Caco-2 (cell line): ENCODE measurements at regions not wholly inside any gene's neighbourhood (a gene's known extent, or its start where the extent isn't known, plus 50 kb on each side); places are given as distances from the start of the nearest gene placed in this dataset.

ENCODE experiments used
- BruUV-seq: library from RNA; stranded (reverse); fragments of 400-500 nt; replicated peaks from 2 replicates; lab custom pipeline; 2021; lab: Mats Ljungman, UMichigan
- CTCF ChIA-PET: fragments of 300-600 bp; sonication (Branson Sonifier 250); formaldehyde crosslinking; loops from one replicate; lab custom pipeline; 2022; ENCODE audit warnings: antibody characterized with exemption; lab: Charles Lee
- POLR2A ChIA-PET: fragments of 300-600 bp; sonication (Branson Sonifier 250); formaldehyde crosslinking; loops from one replicate; lab custom pipeline; 2022; ENCODE audit warnings: antibody characterized with exemption; lab: Charles Lee
- DNase-seq, 2 experiments: peaks; one replicate each; pipeline versions ENCODE4 v3.0.0 to v3.0.0-alpha.2; 2020 to 2022
- H3K27me3 ChIP-seq: replicated peaks from 2 replicates; pipeline ENCODE4 v1.6.0; 2011; ENCODE audit warnings: low read length; ENCODE audit not compliant: control insufficient read depth, insufficient read depth
- H3K36me3 ChIP-seq: 2 replicates; pipeline ENCODE4 v1.5.1; 2011; ENCODE audit warnings: low read length; ENCODE audit not compliant: control insufficient read depth, insufficient read depth
- H3K4me1 ChIP-seq: fragments of 250-450 bp; sonication (Bioruptor Pico); 2 replicates; pipeline ENCODE4 v1.5.1; 2020; ENCODE audit warnings: mild to moderate bottlenecking
- H3K4me3 ChIP-seq: 2 replicates; pipeline ENCODE4 v1.5.1; 2011; ENCODE audit warnings: low read depth, mild to moderate bottlenecking, control low read depth, low read length
- H3K9me3 ChIP-seq: fragments of 250-450 bp; sonication (Bioruptor Pico); 2 replicates; pipeline ENCODE4 v1.5.1; 2020; ENCODE audit warnings: mild to moderate bottlenecking, moderate library complexity
- H3K27ac Mint-ChIP-seq: one replicate; pipeline ENCODE4 v1.8.0; 2022; ENCODE audit warnings: mixed read lengths; ENCODE audit not compliant: unreplicated experiment
- H3K27me3 Mint-ChIP-seq: one replicate; pipeline ENCODE4 v1.8.0; 2022; ENCODE audit warnings: mixed read lengths; ENCODE audit not compliant: insufficient read depth, unreplicated experiment
- H3K36me3 Mint-ChIP-seq: one replicate; pipeline ENCODE4 v1.8.0; 2022; ENCODE audit warnings: mild to moderate bottlenecking, mixed read lengths; ENCODE audit not compliant: insufficient read depth, unreplicated experiment
- H3K4me1 Mint-ChIP-seq: one replicate; pipeline ENCODE4 v1.8.0; 2022; ENCODE audit warnings: low read depth, mixed read lengths; ENCODE audit not compliant: unreplicated experiment
- H3K4me3 Mint-ChIP-seq: one replicate; pipeline ENCODE4 v1.8.0; 2022; ENCODE audit warnings: mild to moderate bottlenecking, moderate library complexity, mixed read lengths; ENCODE audit not compliant: unreplicated experiment
- H3K9me3 Mint-ChIP-seq: one replicate; pipeline ENCODE4 v1.8.0; 2022; ENCODE audit warnings: mixed read lengths; ENCODE audit not compliant: unreplicated experiment
- CTCF ChIP-seq, 2 experiments: fragments of 200-600 bp in 1 of 2; IDR thresholded peaks; 1 replicate in 1 of 2; 2 replicates in 1 of 2; pipeline versions ENCODE4 v1.5.1 to v1.8.0; 2011 to 2022; ENCODE audit warnings: antibody characterized with exemption in 1 of 2, control low read depth in 1 of 2, inconsistent platforms in 1 of 2, low read depth in 1 of 2, low read length in 1 of 2, mild to moderate bottlenecking in 1 of 2, moderate library complexity in 1 of 2; ENCODE audit not compliant: insufficient read depth in 1 of 2, severe bottlenecking in 1 of 2, unreplicated experiment in 1 of 2
- intact Hi-C: fragments of 100-400 bp; cut with micrococcal nuclease; formaldehyde crosslinking; loops from one replicate; pipeline ENCODE4 v1.10.0; 2022; ENCODE audit not compliant: unreplicated experiment

GRCh38 chr11:104695065-104695463 lies 203.2 kb downstream of the CASP12 start:
- no peak for TF ChIP-seq CTCF (IDR thresholded peaks at IDR 0.05; ENCODE audit: insufficient read depth in 1 of 2, low read depth in 1 of 2, low read length in 1 of 2, severe bottlenecking in 1 of 2, unreplicated experiment in 1 of 2)
- Mint-ChIP-seq H3K36me3 (no peaks in the 10 kb centered on the region), H3K9me3 (peaks cover 13% of the 10 kb centered on the region), H3K27ac (peak overlapping the region; percentile 8), H3K4me1 (peaks cover 22% of the 10 kb centered on the region), H3K4me3 (no peak overlapping the region), H3K27me3 (no peaks in the 10 kb centered on the region)
- CTCF ChIA-PET: no interaction called here
- Histone ChIP-seq H3K9me3 (no peaks in the 10 kb centered on the region), H3K4me3 (no peak overlapping the region), H3K4me1 (peaks cover 18% of the 10 kb centered on the region), H3K36me3 (no peaks in the 10 kb centered on the region), H3K27me3 (no peaks in the 10 kb centered on the region)
- intact Hi-C loops: loop anchor here (1.0 kb wide), 1 partner anchor 26 kb away; no protein-coding TSS in a partner anchor
- no TSS peak for BruUV-seq
- DNase-seq: no peak
- POLR2A ChIA-PET: no interaction called here

GRCh38 chr11:104694259-104695064 lies 203.8 kb downstream of the CASP12 start:
- peaks cover 16% of the 10 kb centered on the region for H3K4me1 ChIP-seq
- Mint-ChIP-seq H3K4me1 (peaks cover 22% of the 10 kb centered on the region), H3K27me3 (no peaks in the 10 kb centered on the region), H3K36me3 (no peaks in the 10 kb centered on the region), H3K27ac (peak overlapping the region; percentile 8), H3K9me3 (peaks cover 13% of the 10 kb centered on the region), H3K4me3 (no peak overlapping the region)
- intact Hi-C loops: loop anchor here (1.0 kb wide), 1 partner anchor 25 kb away; no protein-coding TSS in a partner anchor
- DNase-seq: peak in 1 of 2 experiments; percentile 12
- no peaks in the 10 kb centered on the region for H3K27me3 ChIP-seq
- no peaks in the 10 kb centered on the region for H3K36me3 ChIP-seq
- no TSS peak for BruUV-seq
- H3K4me3 ChIP-seq: no peak overlapping the region
- no peak for TF ChIP-seq CTCF (IDR thresholded peaks at IDR 0.05; ENCODE audit: insufficient read depth in 1 of 2, low read depth in 1 of 2, low read length in 1 of 2, severe bottlenecking in 1 of 2, unreplicated experiment in 1 of 2)
- ChIA-PET CTCF (no interaction called here), POLR2A (no interaction called here)
- no peaks in the 10 kb centered on the region for H3K9me3 ChIP-seq

- Histone ChIP-seq H3K4me1 (peaks cover 16% of the 10 kb centered on the region), H3K4me3 (no peak overlapping the region), H3K36me3 (no peaks in the 10 kb centered on the region), H3K27me3 (no peaks in the 10 kb centered on the region), H3K9me3 (no peaks in the 10 kb centered on the region)
- Mint-ChIP-seq H3K4me3 (no peak overlapping the region), H3K36me3 (no peaks in the 10 kb centered on the region), H3K27ac (no peak overlapping the region), H3K4me1 (peaks cover 22% of the 10 kb centered on the region), H3K9me3 (peaks cover 13% of the 10 kb centered on the region), H3K27me3 (no peaks in the 10 kb centered on the region)
- intact Hi-C loops: no loop called here
- CTCF ChIA-PET: no interaction called here
- BruUV-seq: no TSS peak
- DNase-seq: no peak
- no peak for TF ChIP-seq CTCF (IDR thresholded peaks at IDR 0.05; ENCODE audit: insufficient read depth in 1 of 2, low read depth in 1 of 2, low read length in 1 of 2, severe bottlenecking in 1 of 2, unreplicated experiment in 1 of 2)
- POLR2A ChIA-PET: no interaction called here
These were observed 205.5 kb downstream of the CASP12 start for GRCh38 chr11:104692751-104693150.
